NCI-H2107 treated with DMSO at 0.1 percent for 48 hours (cell line): ENCODE measurements at regions not wholly inside any gene's neighbourhood (a gene's known extent, or its start where the extent isn't known, plus 50 kb on each side); places are given as distances from the start of the nearest gene placed in this dataset.

Experiments used
- DNase-seq: peaks from one replicate; lab custom pipeline; 2025; ENCODE audit not compliant: unreplicated experiment; lab: John Stamatoyannopoulos, UW

- no peak for DNase-seq
Observed at GRCh38 chr13:70415136-70415535, 306.9 kb upstream of the KLHL1 start.

- no peak for DNase-seq
Observed at GRCh38 chr13:70408865-70409264, 300.6 kb upstream of the KLHL1 start.

- DNase-seq: no peak
Observed at GRCh38 chr13:70407486-70407885, 299.2 kb upstream of the KLHL1 start.

- DNase-seq: no peak
Observed at GRCh38 chr13:70405266-70405665, 297.0 kb upstream of the KLHL1 start.

GRCh38 chr13:70394031-70394548, 285.8 kb upstream of the KLHL1 start:
- DNase-seq: no peak

- DNase-seq: no peak
Observed at GRCh38 chr13:70391678-70392077, 283.4 kb upstream of the KLHL1 start.

GRCh38 chr13:70390968-70391367, 282.7 kb upstream of the KLHL1 start:
- no peak for DNase-seq

- no peak for DNase-seq
Observed at GRCh38 chr13:70390064-70390463, 281.8 kb upstream of the KLHL1 start.

GRCh38 chr13:70388935-70389334, 280.7 kb upstream of the KLHL1 start:
- DNase-seq: no peak

GRCh38 chr13:70386919-70387318, 278.7 kb upstream of the KLHL1 start:
- DNase-seq: no peak

GRCh38 chr13:70385852-70386251, 277.6 kb upstream of the KLHL1 start:
- no peak for DNase-seq

GRCh38 chr13:70384156-70384555, 275.9 kb upstream of the KLHL1 start:
- DNase-seq: no peak

GRCh38 chr13:70380809-70381208, 272.6 kb upstream of the KLHL1 start:
- DNase-seq: no peak

- no peak for DNase-seq
Observed at GRCh38 chr13:70375718-70376117, 267.5 kb upstream of the KLHL1 start.

- no peak for DNase-seq
Observed at GRCh38 chr13:70370924-70371323, 262.7 kb upstream of the KLHL1 start.

- no peak for DNase-seq
Observed at GRCh38 chr13:70366720-70367119, 258.5 kb upstream of the KLHL1 start.

- DNase-seq: no peak
Observed at GRCh38 chr13:70363991-70364390, 255.7 kb upstream of the KLHL1 start.

- no peak for DNase-seq
Observed at GRCh38 chr13:70362820-70363570, 254.7 kb upstream of the KLHL1 start.

GRCh38 chr13:70357031-70357430, 248.8 kb upstream of the KLHL1 start:
- no peak for DNase-seq

- DNase-seq: no peak
Observed at GRCh38 chr13:70353096-70353495, 244.8 kb upstream of the KLHL1 start.

- no peak for DNase-seq
Observed at GRCh38 chr13:70347947-70348620, 239.8 kb upstream of the KLHL1 start.

GRCh38 chr13:70339738-70340137, 231.5 kb upstream of the KLHL1 start:
- no peak for DNase-seq
